DOHH2 (cell line): ENCODE measurements at regions not wholly inside any gene's neighbourhood (a gene's known extent, or its start where the extent isn't known, plus 50 kb on each side); places are given as distances from the start of the nearest gene placed in this dataset.

ENCODE experiments used
- CTCF ChIP-seq: fragments of 200-600 bp; sonication (generic); IDR thresholded peaks from one replicate; pipeline ENCODE4 v1.5.1; 2014; ENCODE audit warnings: antibody characterized with exemption, mild to moderate bottlenecking, low read depth, low read length; ENCODE audit not compliant: poor library complexity, severe bottlenecking
- EZH2phosphoT487 ChIP-seq: fragments of 200-600 bp; sonication (generic); IDR thresholded peaks from 2 replicates; pipeline ENCODE4 v1.6.1; 2017; ENCODE audit warnings: borderline replicate concordance, mild to moderate bottlenecking, antibody characterized with exemption, low read length, moderate library complexity, mixed read lengths

GRCh38 chr4:131207589-131207988 is 1941.5 kb upstream of the PCDH10 start:
- TF ChIP-seq CTCF, result no peak
- TF ChIP-seq EZH2phosphoT487, result no peak
